Keratinocyte (primary cell): ENCODE measurements at regions not wholly inside any gene's neighbourhood (a gene's known extent, or its start where the extent isn't known, plus 50 kb on each side); places are given as distances from the start of the nearest gene placed in this dataset.

Source experiments
- EZH2 ChIP-seq: IDR thresholded peaks from one replicate; pipeline ENCODE4 v1.6.1; 2012; ENCODE audit warnings: inconsistent platforms, mild to moderate bottlenecking, low read length, moderate library complexity
- TF ChIP-seq, protein P1 (sequence below), 3 experiments: IDR thresholded peaks in 1 of 3; conservative IDR thresholded peaks in 1 of 3; optimal IDR thresholded peaks in 1 of 3; 2 replicates in 2 of 3; 3 replicates in 1 of 3; pipeline versions ENCODE3 to v1.5.1; 2011; ENCODE audit warnings: low read length in 3 of 3, mild to moderate bottlenecking in 3 of 3, moderate library complexity in 2 of 3, control low read depth in 1 of 3, inconsistent platforms in 1 of 3; ENCODE audit not compliant: insufficient read depth in 2 of 3; ENCODE audit errors: extremely low read depth in 1 of 3

DNA sequence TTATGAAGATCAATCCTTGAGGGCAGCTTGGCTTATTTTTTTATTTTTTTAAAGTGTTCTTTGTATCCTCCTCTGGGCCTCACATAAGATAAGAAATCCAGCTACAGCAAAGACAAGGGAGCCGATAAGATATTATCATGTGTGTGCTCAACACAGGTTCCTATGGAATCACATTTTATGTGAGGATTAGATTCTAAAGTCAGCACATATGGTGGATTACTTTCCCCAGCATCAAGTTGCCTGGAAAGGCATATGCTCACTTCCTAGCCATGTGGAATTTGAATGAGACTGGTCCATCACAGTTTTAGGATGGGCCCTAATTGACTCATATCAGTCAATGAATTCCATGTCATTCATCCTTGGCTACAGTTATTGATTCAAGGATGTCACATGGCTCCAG is 456.9 kb upstream of the LRRC7 start:
- TF ChIP-seq, protein P1, sequence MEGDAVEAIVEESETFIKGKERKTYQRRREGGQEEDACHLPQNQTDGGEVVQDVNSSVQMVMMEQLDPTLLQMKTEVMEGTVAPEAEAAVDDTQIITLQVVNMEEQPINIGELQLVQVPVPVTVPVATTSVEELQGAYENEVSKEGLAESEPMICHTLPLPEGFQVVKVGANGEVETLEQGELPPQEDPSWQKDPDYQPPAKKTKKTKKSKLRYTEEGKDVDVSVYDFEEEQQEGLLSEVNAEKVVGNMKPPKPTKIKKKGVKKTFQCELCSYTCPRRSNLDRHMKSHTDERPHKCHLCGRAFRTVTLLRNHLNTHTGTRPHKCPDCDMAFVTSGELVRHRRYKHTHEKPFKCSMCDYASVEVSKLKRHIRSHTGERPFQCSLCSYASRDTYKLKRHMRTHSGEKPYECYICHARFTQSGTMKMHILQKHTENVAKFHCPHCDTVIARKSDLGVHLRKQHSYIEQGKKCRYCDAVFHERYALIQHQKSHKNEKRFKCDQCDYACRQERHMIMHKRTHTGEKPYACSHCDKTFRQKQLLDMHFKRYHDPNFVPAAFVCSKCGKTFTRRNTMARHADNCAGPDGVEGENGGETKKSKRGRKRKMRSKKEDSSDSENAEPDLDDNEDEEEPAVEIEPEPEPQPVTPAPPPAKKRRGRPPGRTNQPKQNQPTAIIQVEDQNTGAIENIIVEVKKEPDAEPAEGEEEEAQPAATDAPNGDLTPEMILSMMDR (optimal IDR thresholded peaks at IDR 0.05 in 1 of 3, IDR thresholded peaks at IDR 0.05 in 1 of 3, conservative IDR thresholded peaks at IDR 0.05 in 1 of 3; ENCODE audit: extremely low read depth in 1 of 3, insufficient read depth in 2 of 3, low read length in 3 of 3), result no peak
- TF ChIP-seq EZH2, result no peak
